ENCODE measurements at regions not wholly inside any gene's neighbourhood (a gene's known extent, or its start where the extent isn't known, plus 50 kb on each side); places are given as distances from the start of the nearest gene placed in this dataset.

GRCh38 chr5:105146867-105147266, 1584.3 kb upstream of the NUDT12 start:
- no peak for TF ChIP-seq CTCF (conservative IDR thresholded peaks at IDR 0.05 in 1 of 2, IDR thresholded peaks at IDR 0.05 in 1 of 2; ENCODE audit: extremely low read depth in 1 of 2, insufficient read depth in 1 of 2, low read depth in 1 of 2, low read length in 2 of 2)
- no peak for TF ChIP-seq EZH2 (IDR thresholded peaks at IDR 0.05; ENCODE audit: borderline replicate concordance, low read length)

Measured in mammary epithelial cell (primary cell).